GM13977 (cell line): ENCODE measurements at regions not wholly inside any gene's neighbourhood (a gene's known extent, or its start where the extent isn't known, plus 50 kb on each side); places are given as distances from the start of the nearest gene placed in this dataset.

Source experiments
- DNase-seq: peaks from one replicate; pipeline ENCODE4 v3.0.0; 2012; ENCODE audit warnings: low spot score
- CTCF ChIP-seq: IDR thresholded peaks from 2 replicates; pipeline ENCODE4 v1.5.1; 2012; ENCODE audit warnings: mild to moderate bottlenecking, control low read depth; ENCODE audit not compliant: insufficient read depth; ENCODE audit errors: extremely low read depth, missing control alignments
- in situ Hi-C: fragments of 300-500 bp; cut with MboI; formaldehyde crosslinking; loops from one replicate; pipeline ENCODE4 v1.12.0; 2022; ENCODE audit warnings: low sequenced_read_pairs, low pct_unique_long_range_greater_than_20kb, mixed read lengths, inconsistent platforms; ENCODE audit not compliant: unreplicated experiment

GRCh38 chr11:90391756-90392155 is 168.9 kb upstream of the CHORDC1 start:
- in situ Hi-C loops, result no loop called here
- TF ChIP-seq CTCF, result no peak
- DNase-seq, result no peak

GRCh38 chr11:90380206-90380605 is 157.4 kb upstream of the CHORDC1 start:
- no peak for DNase-seq
- no peak for TF ChIP-seq CTCF
- in situ Hi-C loops, result no loop called here

- TF ChIP-seq CTCF, result no peak
- in situ Hi-C loops, result no loop called here
- no peak for DNase-seq
Observed at GRCh38 chr11:90373971-90374370, 151.1 kb upstream of the CHORDC1 start.

DNA sequence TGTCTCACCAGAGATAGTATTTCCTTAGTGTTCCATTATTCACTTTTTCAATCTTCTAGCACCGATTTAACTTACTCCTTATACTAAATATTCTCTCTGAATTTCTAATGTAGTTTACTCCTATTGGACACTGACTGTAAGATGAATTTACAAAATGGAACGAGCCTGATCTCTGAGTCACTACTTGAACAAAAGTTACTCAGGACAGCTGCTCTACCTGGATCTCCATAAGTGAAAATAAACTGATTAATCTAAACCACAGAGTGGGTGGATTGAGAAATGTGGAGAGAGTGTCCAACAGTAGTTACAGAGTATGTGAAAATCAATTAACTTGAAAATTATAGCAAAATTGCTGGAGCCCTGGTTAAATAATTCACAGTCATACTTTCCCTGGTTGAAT is 141.7 kb upstream of the CHORDC1 start:
- no peak for DNase-seq
- in situ Hi-C loops, result no loop called here
- no peak for TF ChIP-seq CTCF

DNA sequence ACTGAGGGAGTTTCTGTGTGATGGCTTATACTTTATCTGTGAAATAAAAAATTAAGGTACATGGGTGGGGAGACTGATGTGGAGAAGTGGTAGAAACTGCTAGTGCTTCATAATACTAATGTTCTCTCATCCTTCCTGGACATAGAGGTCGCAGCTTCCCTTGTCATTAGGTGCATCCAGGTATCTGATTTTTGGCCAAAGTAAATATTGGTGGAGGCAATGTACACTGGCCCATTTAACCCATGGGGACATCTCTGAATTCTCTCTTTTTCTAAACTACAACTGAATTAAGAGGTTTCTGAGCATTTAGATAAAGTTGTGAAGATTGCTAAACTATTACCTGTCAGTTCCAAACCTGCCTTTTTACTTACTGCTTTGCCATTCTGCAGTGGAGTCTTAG is 140.9 kb upstream of the CHORDC1 start:
- TF ChIP-seq CTCF, result no peak
- in situ Hi-C loops, result no loop called here
- DNase-seq, result no peak

- no peak for TF ChIP-seq CTCF
- in situ Hi-C loops, result no loop called here
- DNase-seq, result no peak
Observed at GRCh38 chr11:90355200-90355599, 132.4 kb upstream of the CHORDC1 start.

GRCh38 chr11:90349731-90350130 is 126.9 kb upstream of the CHORDC1 start:
- DNase-seq, result no peak
- in situ Hi-C loops, result no loop called here
- TF ChIP-seq CTCF, result no peak
